ENCODE measurements at regions not wholly inside any gene's neighbourhood (a gene's known extent, or its start where the extent isn't known, plus 50 kb on each side); places are given as distances from the start of the nearest gene placed in this dataset.

DNA sequence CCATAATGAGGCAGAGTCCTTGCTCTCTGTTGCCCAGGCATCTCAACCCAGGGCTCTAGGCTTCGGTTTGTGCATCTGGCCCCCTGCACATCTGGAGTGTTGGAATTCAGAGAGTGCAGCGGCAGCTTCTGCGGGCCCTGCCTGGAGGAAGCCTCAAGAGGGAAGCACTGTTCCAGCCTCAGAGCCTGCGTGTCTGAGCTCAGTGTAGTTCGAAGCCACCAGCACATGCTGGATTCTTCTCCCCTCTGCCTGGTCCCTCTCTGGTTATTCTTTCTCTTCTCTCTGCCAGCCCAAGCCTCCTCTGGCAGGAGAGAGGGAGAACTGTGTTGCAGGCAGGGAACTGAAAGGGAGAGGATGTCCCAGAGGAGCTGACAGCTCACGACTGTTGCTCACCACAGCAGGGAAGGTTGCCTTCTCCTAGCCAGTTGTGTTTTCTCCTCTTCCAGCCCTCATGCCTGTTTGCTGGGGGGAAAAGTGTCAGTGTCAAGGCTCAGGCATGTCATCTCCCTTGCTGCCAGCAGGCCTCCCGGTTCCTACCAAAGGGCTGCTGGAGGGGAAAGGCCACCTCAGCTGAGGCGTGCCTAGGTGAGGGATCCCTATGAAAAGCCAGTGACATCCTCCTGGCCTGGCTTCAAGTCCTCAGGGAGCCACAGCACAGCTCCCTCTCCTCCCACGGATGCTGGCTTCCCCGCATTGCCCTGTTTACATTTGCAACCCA is 126.0 kb upstream of the LRFN2 start:
- Mint-ChIP-seq H3K4me1 (no peaks in the 10 kb centered on the region), H3K4me3 (no peak overlapping the region), H3K27ac (no peak overlapping the region), H3K36me3 (no peaks in the 10 kb centered on the region), H3K27me3 (peaks cover 0 to 16% (median 0%) of the 10 kb centered on the region in 5 donors), H3K9me3 (peaks cover 0 to 2% (median 0%) of the 10 kb centered on the region in 11 donors)
- H3K27me3 ChIP-seq (ENCODE audit: control insufficient read depth in 2 of 2, insufficient read depth in 2 of 2, low read length in 2 of 2): no peaks in the 10 kb centered on the region
- DNase-seq: no peak
- no peak overlapping the region for H3K27ac ChIP-seq (ENCODE audit: low read depth, low read length)
- H3K4me3 ChIP-seq (ENCODE audit: low read length): no peak overlapping the region
- no peaks in the 10 kb centered on the region for H3K9me3 ChIP-seq (ENCODE audit: control insufficient read depth in 2 of 3, low read length in 3 of 3)
- H3K36me3 ChIP-seq (ENCODE audit: control insufficient read depth in 2 of 3, insufficient read depth in 3 of 3, low read length in 3 of 3): no peaks in the 10 kb centered on the region
- CTCF ChIA-PET: no interaction called here
- H3K4me1 ChIP-seq (ENCODE audit: control insufficient read depth in 2 of 2, insufficient read depth in 2 of 2, low read length in 2 of 2): no peaks in the 10 kb centered on the region
- POLR2A ChIA-PET: no interaction called here
- intact Hi-C loops (cut with micrococcal nuclease): no loop called here
- no peak for ATAC-seq

DNA sequence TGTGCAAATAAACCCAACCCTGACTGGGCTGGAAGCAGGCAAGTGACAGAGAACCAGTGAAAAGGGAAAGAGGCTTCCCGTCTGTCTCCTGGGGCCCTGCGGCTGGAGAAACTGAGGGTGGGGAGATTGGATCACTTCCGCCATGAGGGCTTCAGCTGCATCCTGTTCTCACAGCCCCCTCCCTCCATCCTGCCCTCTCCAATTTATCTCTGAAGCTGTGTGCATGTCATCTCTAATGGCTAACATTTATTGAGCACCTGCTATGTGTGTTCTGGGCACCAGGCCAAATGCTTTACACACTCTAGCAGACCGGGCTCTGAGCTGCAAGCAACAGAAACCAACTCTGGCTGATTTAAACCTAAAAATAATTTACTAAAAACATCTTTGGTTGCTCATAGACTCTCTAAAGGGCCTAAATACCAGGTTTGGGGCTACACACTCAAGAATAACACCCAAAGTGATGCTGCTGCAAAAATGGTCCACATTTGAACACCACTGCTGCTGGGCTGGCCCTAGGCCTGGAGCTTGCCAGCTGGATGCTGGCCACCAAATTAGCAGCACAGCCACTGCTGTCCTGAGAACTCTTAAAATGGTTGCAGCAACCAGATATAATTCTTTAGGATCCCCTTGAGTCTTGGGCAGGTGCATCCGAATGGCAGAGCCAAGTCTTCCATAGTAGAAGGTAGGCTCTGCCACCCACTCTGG is 123.6 kb upstream of the LRFN2 start:
- Histone ChIP-seq H3K4me3 (ENCODE audit: low read length) (no peak overlapping the region), H3K27ac (ENCODE audit: low read depth, low read length) (no peak overlapping the region), H3K36me3 (ENCODE audit: control insufficient read depth in 2 of 3, insufficient read depth in 3 of 3, low read length in 3 of 3) (no peaks in the 10 kb centered on the region), H3K4me1 (ENCODE audit: control insufficient read depth in 2 of 2, insufficient read depth in 2 of 2, low read length in 2 of 2) (no peaks in the 10 kb centered on the region), H3K27me3 (ENCODE audit: control insufficient read depth in 2 of 2, insufficient read depth in 2 of 2, low read length in 2 of 2) (no peaks in the 10 kb centered on the region), H3K9me3 (ENCODE audit: control insufficient read depth in 2 of 3, low read length in 3 of 3) (no peaks in the 10 kb centered on the region)
- no peak overlapping the region for H3K27ac Mint-ChIP-seq
- POLR2A ChIA-PET: no interaction called here
- no peaks in the 10 kb centered on the region for H3K36me3 Mint-ChIP-seq
- no peak overlapping the region for H3K4me3 Mint-ChIP-seq
- H3K27me3 Mint-ChIP-seq: peaks cover 0 to 20% (median 0%) of the 10 kb centered on the region in 5 donors
- peaks cover 0 to 2% (median 0%) of the 10 kb centered on the region in 11 donors for H3K9me3 Mint-ChIP-seq
- CTCF ChIA-PET: no interaction called here
- intact Hi-C loops (cut with micrococcal nuclease): no loop called here
- no peak for DNase-seq
- H3K4me1 Mint-ChIP-seq: no peaks in the 10 kb centered on the region
- no peak for ATAC-seq

DNA sequence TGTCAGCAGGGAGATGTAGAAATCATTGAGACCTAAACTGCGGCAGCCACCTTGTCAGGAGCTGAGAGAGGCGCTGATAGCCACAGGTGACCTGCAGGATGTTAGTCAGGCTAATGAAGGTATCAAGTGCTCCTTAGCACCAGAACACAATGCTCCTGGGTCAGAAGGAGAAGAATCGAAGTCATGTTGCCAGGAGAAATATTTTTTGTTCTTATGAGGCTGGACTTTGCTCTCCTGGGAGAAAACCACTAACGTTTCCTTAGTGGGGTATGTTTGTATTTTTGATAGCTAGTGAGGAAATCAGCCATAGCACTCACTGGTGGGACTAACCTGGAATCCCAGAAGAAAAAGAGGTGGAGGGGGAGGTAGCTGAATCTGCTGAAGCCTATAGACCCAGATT is 120.9 kb upstream of the LRFN2 start:
- Mint-ChIP-seq H3K9me3 (peaks cover 0 to 2% (median 0%) of the 10 kb centered on the region in 11 donors), H3K27me3 (peaks cover 4 to 18% (median 6%) of the 10 kb centered on the region in 5 donors), H3K36me3 (no peaks in the 10 kb centered on the region), H3K27ac (no peak overlapping the region), H3K4me1 (no peaks in the 10 kb centered on the region), H3K4me3 (no peak overlapping the region)
- H3K4me1 ChIP-seq (ENCODE audit: control insufficient read depth in 2 of 2, insufficient read depth in 2 of 2, low read length in 2 of 2): no peaks in the 10 kb centered on the region
- ChIA-PET CTCF (no interaction called here), POLR2A (no interaction called here)
- H3K9me3 ChIP-seq (ENCODE audit: control insufficient read depth in 2 of 3, low read length in 3 of 3): no peaks in the 10 kb centered on the region
- no peaks in the 10 kb centered on the region for H3K36me3 ChIP-seq (ENCODE audit: control insufficient read depth in 2 of 3, insufficient read depth in 3 of 3, low read length in 3 of 3)
- H3K4me3 ChIP-seq (ENCODE audit: low read length): no peak overlapping the region
- no peaks in the 10 kb centered on the region for H3K27me3 ChIP-seq (ENCODE audit: control insufficient read depth in 2 of 2, insufficient read depth in 2 of 2, low read length in 2 of 2)
- no peak for ATAC-seq
- no peak overlapping the region for H3K27ac ChIP-seq (ENCODE audit: low read depth, low read length)
- intact Hi-C loops (cut with micrococcal nuclease): no loop called here
- no peak for DNase-seq

DNA sequence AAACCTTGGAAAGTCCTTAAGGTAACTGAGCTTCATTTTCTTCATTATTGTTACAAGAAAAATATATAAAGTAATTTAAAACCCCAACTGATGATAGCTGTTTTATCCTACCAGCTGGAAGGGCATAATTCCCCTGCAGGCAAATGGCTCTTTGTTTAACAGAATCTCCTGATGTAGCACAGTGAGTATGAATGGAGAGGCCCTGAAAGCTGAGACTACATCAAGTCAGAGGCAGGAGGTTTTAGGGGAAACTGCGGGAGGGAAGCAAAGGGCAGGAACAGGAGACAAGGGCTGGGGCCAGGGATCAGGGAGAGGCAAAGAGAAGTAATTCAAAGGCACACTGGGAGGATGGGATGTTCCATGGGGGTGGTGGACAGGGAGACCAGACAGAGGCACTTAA is 119.0 kb upstream of the LRFN2 start:
- intact Hi-C loops (cut with micrococcal nuclease): no loop called here
- Histone ChIP-seq H3K9me3 (ENCODE audit: control insufficient read depth in 2 of 3, low read length in 3 of 3) (no peaks in the 10 kb centered on the region), H3K27ac (ENCODE audit: low read depth, low read length) (no peak overlapping the region), H3K4me3 (ENCODE audit: low read length) (no peak overlapping the region), H3K36me3 (ENCODE audit: control insufficient read depth in 2 of 3, insufficient read depth in 3 of 3, low read length in 3 of 3) (no peaks in the 10 kb centered on the region), H3K4me1 (ENCODE audit: control insufficient read depth in 2 of 2, insufficient read depth in 2 of 2, low read length in 2 of 2) (no peaks in the 10 kb centered on the region), H3K27me3 (ENCODE audit: control insufficient read depth in 2 of 2, insufficient read depth in 2 of 2, low read length in 2 of 2) (no peaks in the 10 kb centered on the region)
- no peaks in the 10 kb centered on the region for H3K4me1 Mint-ChIP-seq
- no peak for ATAC-seq
- H3K27ac Mint-ChIP-seq: no peak overlapping the region
- POLR2A ChIA-PET: no interaction called here
- H3K9me3 Mint-ChIP-seq: peaks cover 0 to 2% (median 0%) of the 10 kb centered on the region in 11 donors
- peaks cover 5 to 30% (median 11%) of the 10 kb centered on the region in 5 donors for H3K27me3 Mint-ChIP-seq
- H3K4me3 Mint-ChIP-seq: no peak overlapping the region
- DNase-seq: no peak
- CTCF ChIA-PET: no interaction called here
- no peaks in the 10 kb centered on the region for H3K36me3 Mint-ChIP-seq

DNA sequence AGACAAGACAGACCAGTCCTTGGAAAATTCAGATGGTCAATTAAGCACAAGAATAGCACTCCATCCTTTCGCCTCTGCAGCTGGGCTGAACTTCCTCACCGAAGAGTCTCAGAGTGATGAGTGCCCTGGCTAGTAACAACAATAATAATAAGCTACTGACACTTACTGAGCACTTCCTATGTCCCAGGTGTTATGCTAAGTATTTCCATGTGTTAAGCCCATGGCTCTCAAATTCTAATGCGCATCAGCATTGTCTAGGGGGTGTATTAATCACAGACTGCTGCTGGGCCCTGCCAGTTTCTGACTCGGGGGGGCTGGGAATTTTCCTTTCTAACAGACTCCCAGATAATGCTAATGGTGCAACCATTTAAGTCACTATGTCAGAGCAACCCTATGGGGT is 118.2 kb upstream of the LRFN2 start:
- H3K4me3 ChIP-seq (ENCODE audit: low read length): no peak overlapping the region
- ATAC-seq: no peak
- no peaks in the 10 kb centered on the region for H3K4me1 Mint-ChIP-seq
- intact Hi-C loops (cut with micrococcal nuclease): no loop called here
- no peak overlapping the region for H3K27ac ChIP-seq (ENCODE audit: low read depth, low read length)
- no peaks in the 10 kb centered on the region for H3K4me1 ChIP-seq (ENCODE audit: control insufficient read depth in 2 of 2, insufficient read depth in 2 of 2, low read length in 2 of 2)
- H3K36me3 Mint-ChIP-seq: no peaks in the 10 kb centered on the region
- H3K9me3 ChIP-seq (ENCODE audit: control insufficient read depth in 2 of 3, low read length in 3 of 3): no peaks in the 10 kb centered on the region
- ChIA-PET CTCF (no interaction called here), POLR2A (no interaction called here)
- H3K27ac Mint-ChIP-seq: no peak overlapping the region
- peaks cover 0 to 2% (median 0%) of the 10 kb centered on the region in 11 donors for H3K9me3 Mint-ChIP-seq
- DNase-seq: no peak
- H3K27me3 ChIP-seq (ENCODE audit: control insufficient read depth in 2 of 2, insufficient read depth in 2 of 2, low read length in 2 of 2): no peaks in the 10 kb centered on the region
- H3K4me3 Mint-ChIP-seq: no peak overlapping the region
- peaks cover 5 to 30% (median 11%) of the 10 kb centered on the region in 5 donors for H3K27me3 Mint-ChIP-seq
- no peaks in the 10 kb centered on the region for H3K36me3 ChIP-seq (ENCODE audit: control insufficient read depth in 2 of 3, insufficient read depth in 3 of 3, low read length in 3 of 3)

DNA sequence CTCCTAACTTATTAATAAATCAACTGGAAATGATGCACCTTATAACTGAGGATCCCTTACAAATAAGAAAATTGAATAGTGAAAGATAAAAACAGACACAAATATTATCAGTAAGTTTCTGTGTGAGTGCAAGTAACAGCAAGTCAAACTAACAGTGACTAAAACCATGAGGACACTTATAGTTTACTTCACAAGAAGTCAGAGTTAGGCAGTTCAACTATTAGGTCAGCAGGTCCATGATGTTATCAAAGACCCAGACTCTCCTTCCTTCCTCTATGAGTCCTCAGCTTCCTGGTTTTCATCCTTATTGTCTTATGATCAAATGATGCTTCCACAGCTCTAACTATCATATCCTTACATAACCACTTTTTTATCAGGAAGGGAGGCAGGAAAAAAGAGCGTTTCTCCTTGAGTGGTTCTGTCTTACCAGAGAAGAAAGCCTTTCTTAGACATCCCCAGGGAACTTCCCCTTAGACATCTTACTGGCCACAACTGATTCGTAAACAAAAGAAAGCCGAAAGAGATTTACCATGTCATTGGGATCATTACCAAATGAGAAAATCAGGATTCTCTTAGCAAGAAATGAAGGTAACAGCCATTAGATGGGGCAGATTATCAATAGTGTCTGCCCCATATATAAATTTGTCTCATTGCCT is 114.3 kb upstream of the LRFN2 start:
- no peak overlapping the region for H3K4me3 ChIP-seq (ENCODE audit: low read length)
- H3K9me3 ChIP-seq (ENCODE audit: control insufficient read depth in 2 of 3, low read length in 3 of 3): no peaks in the 10 kb centered on the region
- H3K27ac ChIP-seq (ENCODE audit: low read depth, low read length): no peak overlapping the region
- ATAC-seq: no peak
- H3K36me3 ChIP-seq (ENCODE audit: control insufficient read depth in 2 of 3, insufficient read depth in 3 of 3, low read length in 3 of 3): no peaks in the 10 kb centered on the region
- Mint-ChIP-seq H3K9me3 (no peaks in the 10 kb centered on the region), H3K27ac (no peak overlapping the region), H3K27me3 (peaks cover 5 to 30% (median 11%) of the 10 kb centered on the region in 5 donors), H3K36me3 (no peaks in the 10 kb centered on the region), H3K4me3 (no peak overlapping the region), H3K4me1 (no peaks in the 10 kb centered on the region)
- no peaks in the 10 kb centered on the region for H3K27me3 ChIP-seq (ENCODE audit: control insufficient read depth in 2 of 2, insufficient read depth in 2 of 2, low read length in 2 of 2)
- POLR2A ChIA-PET: no interaction called here
- CTCF ChIA-PET: no interaction called here
- DNase-seq: no peak
- intact Hi-C loops (cut with micrococcal nuclease): no loop called here
- no peaks in the 10 kb centered on the region for H3K4me1 ChIP-seq (ENCODE audit: control insufficient read depth in 2 of 2, insufficient read depth in 2 of 2, low read length in 2 of 2)

Measured in naive thymus-derived CD4-positive, alpha-beta T cell (primary cell).